ENCODE measurements at regions not wholly inside any gene's neighbourhood (a gene's known extent, or its start where the extent isn't known, plus 50 kb on each side); places are given as distances from the start of the nearest gene placed in this dataset.

GRCh38 chr2:225994748-225995405 is 595.4 kb downstream of the NYAP2 start:
- POLR2A ChIA-PET (ENCODE audit: low non-redundant PET): no interaction called here
- no peak overlapping the region for H3K27ac ChIP-seq (ENCODE audit: low read depth, low read length, poor library complexity, severe bottlenecking)
- H3K9me3 ChIP-seq (ENCODE audit: low read depth, low read length, poor library complexity, severe bottlenecking): no peaks in the 10 kb centered on the region
- no peak overlapping the region for H3K4me3 ChIP-seq (ENCODE audit: low read depth, low read length, poor library complexity, severe bottlenecking)
- H3K36me3 ChIP-seq (ENCODE audit: insufficient read depth, low read length, poor library complexity, severe bottlenecking): no peaks in the 10 kb centered on the region
- no peak for DNase-seq (ENCODE audit: low spot score)
- H3K27me3 ChIP-seq (replicated peaks; ENCODE audit: insufficient read depth, low read depth, low read length, poor library complexity): no peaks in the 10 kb centered on the region
- BruUV-seq (replicated peaks): no TSS peak
- intact Hi-C loops (cut with micrococcal nuclease; ENCODE audit: unreplicated experiment): no loop called here
- H3K4me1 ChIP-seq (ENCODE audit: insufficient read depth, low read length, poor library complexity, severe bottlenecking): peaks cover 17% of the 10 kb centered on the region
- TF ChIP-seq, protein P1, sequence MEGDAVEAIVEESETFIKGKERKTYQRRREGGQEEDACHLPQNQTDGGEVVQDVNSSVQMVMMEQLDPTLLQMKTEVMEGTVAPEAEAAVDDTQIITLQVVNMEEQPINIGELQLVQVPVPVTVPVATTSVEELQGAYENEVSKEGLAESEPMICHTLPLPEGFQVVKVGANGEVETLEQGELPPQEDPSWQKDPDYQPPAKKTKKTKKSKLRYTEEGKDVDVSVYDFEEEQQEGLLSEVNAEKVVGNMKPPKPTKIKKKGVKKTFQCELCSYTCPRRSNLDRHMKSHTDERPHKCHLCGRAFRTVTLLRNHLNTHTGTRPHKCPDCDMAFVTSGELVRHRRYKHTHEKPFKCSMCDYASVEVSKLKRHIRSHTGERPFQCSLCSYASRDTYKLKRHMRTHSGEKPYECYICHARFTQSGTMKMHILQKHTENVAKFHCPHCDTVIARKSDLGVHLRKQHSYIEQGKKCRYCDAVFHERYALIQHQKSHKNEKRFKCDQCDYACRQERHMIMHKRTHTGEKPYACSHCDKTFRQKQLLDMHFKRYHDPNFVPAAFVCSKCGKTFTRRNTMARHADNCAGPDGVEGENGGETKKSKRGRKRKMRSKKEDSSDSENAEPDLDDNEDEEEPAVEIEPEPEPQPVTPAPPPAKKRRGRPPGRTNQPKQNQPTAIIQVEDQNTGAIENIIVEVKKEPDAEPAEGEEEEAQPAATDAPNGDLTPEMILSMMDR (conservative IDR thresholded peaks at IDR 0.05; ENCODE audit: low read depth, low read length): no peak
- TF ChIP-seq EZH2 (IDR thresholded peaks at IDR 0.05; ENCODE audit: borderline replicate concordance, low read depth, low read length, poor library complexity, severe bottlenecking): no peak
- CTCF ChIA-PET: no interaction called here

GRCh38 chr2:225993430-225993829 is 593.9 kb downstream of the NYAP2 start:
- ChIA-PET POLR2A (ENCODE audit: low non-redundant PET) (no interaction called here), CTCF (no interaction called here)
- Histone ChIP-seq H3K27me3 (replicated peaks; ENCODE audit: insufficient read depth, low read depth, low read length, poor library complexity) (no peaks in the 10 kb centered on the region), H3K27ac (ENCODE audit: low read depth, low read length, poor library complexity, severe bottlenecking) (no peak overlapping the region), H3K4me3 (ENCODE audit: low read depth, low read length, poor library complexity, severe bottlenecking) (no peak overlapping the region), H3K36me3 (ENCODE audit: insufficient read depth, low read length, poor library complexity, severe bottlenecking) (no peaks in the 10 kb centered on the region), H3K9me3 (ENCODE audit: low read depth, low read length, poor library complexity, severe bottlenecking) (no peaks in the 10 kb centered on the region), H3K4me1 (ENCODE audit: insufficient read depth, low read length, poor library complexity, severe bottlenecking) (peaks cover 17% of the 10 kb centered on the region)
- DNase-seq (ENCODE audit: low spot score): no peak
- BruUV-seq (replicated peaks): no TSS peak
- TF ChIP-seq, protein P1 (conservative IDR thresholded peaks at IDR 0.05; ENCODE audit: low read depth, low read length): no peak
- no peak for TF ChIP-seq EZH2 (IDR thresholded peaks at IDR 0.05; ENCODE audit: borderline replicate concordance, low read depth, low read length, poor library complexity, severe bottlenecking)
- intact Hi-C loops (cut with micrococcal nuclease; ENCODE audit: unreplicated experiment): no loop called here

- intact Hi-C loops (cut with micrococcal nuclease; ENCODE audit: unreplicated experiment): no loop called here
- Histone ChIP-seq H3K36me3 (ENCODE audit: insufficient read depth, low read length, poor library complexity, severe bottlenecking) (no peaks in the 10 kb centered on the region), H3K27me3 (replicated peaks; ENCODE audit: insufficient read depth, low read depth, low read length, poor library complexity) (no peaks in the 10 kb centered on the region), H3K27ac (ENCODE audit: low read depth, low read length, poor library complexity, severe bottlenecking) (no peak overlapping the region), H3K9me3 (ENCODE audit: low read depth, low read length, poor library complexity, severe bottlenecking) (no peaks in the 10 kb centered on the region), H3K4me3 (ENCODE audit: low read depth, low read length, poor library complexity, severe bottlenecking) (no peak overlapping the region), H3K4me1 (ENCODE audit: insufficient read depth, low read length, poor library complexity, severe bottlenecking) (peaks cover 4% of the 10 kb centered on the region)
- DNase-seq (ENCODE audit: low spot score): no peak
- ChIA-PET CTCF (no interaction called here), POLR2A (ENCODE audit: low non-redundant PET) (no interaction called here)
- TF ChIP-seq, protein P1 (conservative IDR thresholded peaks at IDR 0.05; ENCODE audit: low read depth, low read length): no peak
- no peak for TF ChIP-seq EZH2 (IDR thresholded peaks at IDR 0.05; ENCODE audit: borderline replicate concordance, low read depth, low read length, poor library complexity, severe bottlenecking)
- no TSS peak for BruUV-seq (replicated peaks)
Observed at GRCh38 chr2:225989809-225990208, 590.3 kb downstream of the NYAP2 start.

Measured in A673 (cell line).